ENCODE measurements at regions not wholly inside any gene's neighbourhood (a gene's known extent, or its start where the extent isn't known, plus 50 kb on each side); places are given as distances from the start of the nearest gene placed in this dataset.
A peak's percentile ranks its signal among the peaks of the same experiment; 100 is the strongest.

DNA sequence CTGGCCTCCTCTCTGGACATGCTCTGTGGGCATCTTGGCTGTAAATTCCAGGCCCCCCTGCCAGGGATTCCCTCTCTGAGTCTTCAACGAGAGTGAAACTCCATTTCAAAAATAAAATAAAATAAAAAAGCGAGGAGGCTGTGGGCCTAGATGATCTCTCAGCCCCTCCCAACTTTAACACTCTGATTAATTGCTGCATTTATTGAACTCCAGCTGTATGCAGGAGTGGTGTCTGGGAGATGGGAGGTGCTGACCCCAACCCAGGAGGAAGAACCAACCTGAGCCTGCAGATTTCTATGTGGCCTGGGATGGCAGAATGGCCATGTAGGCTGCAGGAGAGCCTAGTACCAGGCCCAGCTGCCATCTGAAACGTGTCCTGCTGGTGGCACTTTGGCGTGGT is 154.5 kb upstream of the IER5L start:
- no peaks in the 10 kb centered on the region for H3K27me3 ChIP-seq (replicated peaks; ENCODE audit: insufficient read depth, low read depth, low read length, poor library complexity)

DNA sequence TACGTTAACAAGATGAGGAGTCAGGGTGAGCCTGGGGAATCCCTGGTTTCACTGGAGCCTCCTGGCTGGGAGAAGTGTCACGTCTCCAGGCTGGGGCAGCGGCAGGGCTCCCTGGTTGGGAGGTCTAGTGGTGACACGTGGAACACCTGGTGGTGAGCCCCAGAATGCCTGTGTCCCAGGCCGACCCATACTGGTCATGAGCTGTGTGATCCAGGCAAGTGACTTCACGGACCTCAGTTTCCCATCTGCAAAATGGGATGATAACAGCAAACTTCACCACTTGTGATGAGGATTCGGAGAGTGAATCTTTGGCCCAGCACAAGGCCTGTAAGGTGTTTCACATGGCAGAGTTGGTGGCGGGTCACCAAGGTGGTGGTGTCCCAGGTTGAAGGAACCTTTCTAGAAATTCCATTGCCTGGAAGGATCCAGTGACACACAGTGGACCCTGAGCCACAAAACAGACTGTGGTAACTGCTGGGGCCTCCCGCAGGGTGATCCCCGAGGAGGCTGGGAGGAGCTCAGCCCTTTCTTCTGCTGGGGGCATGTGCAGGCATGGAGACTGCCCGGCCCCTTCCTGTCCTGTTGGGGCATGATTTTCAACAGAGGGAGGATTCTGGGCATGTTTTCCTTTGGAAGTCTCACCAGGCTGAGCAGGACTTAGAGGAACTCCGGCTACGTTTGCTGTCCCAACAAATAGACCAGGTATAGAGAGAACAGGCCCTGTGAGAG is 153.9 kb upstream of the IER5L start:
- H3K4me1 ChIP-seq (ENCODE audit: insufficient read depth, low read length, poor library complexity, severe bottlenecking) = peaks cover 39% of the 10 kb centered on the region
- TF ChIP-seq, protein P1, sequence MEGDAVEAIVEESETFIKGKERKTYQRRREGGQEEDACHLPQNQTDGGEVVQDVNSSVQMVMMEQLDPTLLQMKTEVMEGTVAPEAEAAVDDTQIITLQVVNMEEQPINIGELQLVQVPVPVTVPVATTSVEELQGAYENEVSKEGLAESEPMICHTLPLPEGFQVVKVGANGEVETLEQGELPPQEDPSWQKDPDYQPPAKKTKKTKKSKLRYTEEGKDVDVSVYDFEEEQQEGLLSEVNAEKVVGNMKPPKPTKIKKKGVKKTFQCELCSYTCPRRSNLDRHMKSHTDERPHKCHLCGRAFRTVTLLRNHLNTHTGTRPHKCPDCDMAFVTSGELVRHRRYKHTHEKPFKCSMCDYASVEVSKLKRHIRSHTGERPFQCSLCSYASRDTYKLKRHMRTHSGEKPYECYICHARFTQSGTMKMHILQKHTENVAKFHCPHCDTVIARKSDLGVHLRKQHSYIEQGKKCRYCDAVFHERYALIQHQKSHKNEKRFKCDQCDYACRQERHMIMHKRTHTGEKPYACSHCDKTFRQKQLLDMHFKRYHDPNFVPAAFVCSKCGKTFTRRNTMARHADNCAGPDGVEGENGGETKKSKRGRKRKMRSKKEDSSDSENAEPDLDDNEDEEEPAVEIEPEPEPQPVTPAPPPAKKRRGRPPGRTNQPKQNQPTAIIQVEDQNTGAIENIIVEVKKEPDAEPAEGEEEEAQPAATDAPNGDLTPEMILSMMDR (conservative IDR thresholded peaks at IDR 0.05; ENCODE audit: low read depth, low read length) = no peak
- TF ChIP-seq EZH2 (IDR thresholded peaks at IDR 0.05; ENCODE audit: borderline replicate concordance, low read depth, low read length, poor library complexity, severe bottlenecking) = no peak
- H3K27me3 ChIP-seq (replicated peaks; ENCODE audit: insufficient read depth, low read depth, low read length, poor library complexity) = no peaks in the 10 kb centered on the region
- intact Hi-C loops (cut with micrococcal nuclease; ENCODE audit: unreplicated experiment) = loop anchor here (5.0 to 10.0 kb wide), 2 partner anchors 155 to 187 kb away; partner anchors contain the start of gene IER5L
- H3K4me3 ChIP-seq (ENCODE audit: low read depth, low read length, poor library complexity, severe bottlenecking) = no peak overlapping the region
- POLR2A ChIA-PET (ENCODE audit: low non-redundant PET) = no interaction called here
- CTCF ChIA-PET = no interaction called here
- BruUV-seq (replicated peaks) = no TSS peak
- no peaks in the 10 kb centered on the region for H3K9me3 ChIP-seq (ENCODE audit: low read depth, low read length, poor library complexity, severe bottlenecking)
- H3K36me3 ChIP-seq (ENCODE audit: insufficient read depth, low read length, poor library complexity, severe bottlenecking) = no peaks in the 10 kb centered on the region
- H3K27ac ChIP-seq (ENCODE audit: low read depth, low read length, poor library complexity, severe bottlenecking) = peak overlapping the region; percentile 64
- no peak for DNase-seq (ENCODE audit: low spot score)

More for the DNA sequence above, 154.5 kb upstream of the IER5L start:
- Histone ChIP-seq H3K27ac (ENCODE audit: low read depth, low read length, poor library complexity, severe bottlenecking) (peak overlapping the region; percentile 64), H3K9me3 (ENCODE audit: low read depth, low read length, poor library complexity, severe bottlenecking) (no peaks in the 10 kb centered on the region), H3K4me3 (ENCODE audit: low read depth, low read length, poor library complexity, severe bottlenecking) (no peak overlapping the region), H3K36me3 (ENCODE audit: insufficient read depth, low read length, poor library complexity, severe bottlenecking) (no peaks in the 10 kb centered on the region), H3K4me1 (ENCODE audit: insufficient read depth, low read length, poor library complexity, severe bottlenecking) (peaks cover 45% of the 10 kb centered on the region)
- POLR2A ChIA-PET (ENCODE audit: low non-redundant PET) = no interaction called here
- TF ChIP-seq EZH2 (IDR thresholded peaks at IDR 0.05; ENCODE audit: borderline replicate concordance, low read depth, low read length, poor library complexity, severe bottlenecking) = no peak
- TF ChIP-seq, protein P1 (conservative IDR thresholded peaks at IDR 0.05; ENCODE audit: low read depth, low read length) = no peak
- BruUV-seq (replicated peaks) = no TSS peak
- DNase-seq (ENCODE audit: low spot score) = no peak
- CTCF ChIA-PET = no interaction called here
- intact Hi-C loops (cut with micrococcal nuclease; ENCODE audit: unreplicated experiment) = loop anchor here (5.0 to 10.0 kb wide), 2 partner anchors 155 to 188 kb away; partner anchors contain the start of gene IER5L

DNA sequence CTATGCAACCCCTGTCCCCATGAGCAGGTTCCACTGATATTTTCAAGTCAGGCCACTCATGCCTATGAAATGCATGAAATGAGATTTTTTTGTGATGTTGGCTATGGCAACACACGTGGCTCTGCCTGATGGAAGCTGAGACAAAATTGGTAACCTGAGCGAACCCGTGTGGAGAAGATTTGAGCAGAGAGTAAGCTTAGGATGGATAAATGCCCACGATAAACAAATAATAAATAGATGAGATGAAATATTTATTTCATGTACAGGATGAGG is 153.4 kb upstream of the IER5L start:
- peaks cover 35% of the 10 kb centered on the region for H3K4me1 ChIP-seq (ENCODE audit: insufficient read depth, low read length, poor library complexity, severe bottlenecking)
- ChIA-PET CTCF (no interaction called here), POLR2A (ENCODE audit: low non-redundant PET) (no interaction called here)
- BruUV-seq (replicated peaks) = no TSS peak
- H3K4me3 ChIP-seq (ENCODE audit: low read depth, low read length, poor library complexity, severe bottlenecking) = no peak overlapping the region
- no peaks in the 10 kb centered on the region for H3K36me3 ChIP-seq (ENCODE audit: insufficient read depth, low read length, poor library complexity, severe bottlenecking)
- H3K27ac ChIP-seq (ENCODE audit: low read depth, low read length, poor library complexity, severe bottlenecking) = no peak overlapping the region
- no peaks in the 10 kb centered on the region for H3K9me3 ChIP-seq (ENCODE audit: low read depth, low read length, poor library complexity, severe bottlenecking)
- TF ChIP-seq, protein P1 (conservative IDR thresholded peaks at IDR 0.05; ENCODE audit: low read depth, low read length) = no peak
- no peak for TF ChIP-seq EZH2 (IDR thresholded peaks at IDR 0.05; ENCODE audit: borderline replicate concordance, low read depth, low read length, poor library complexity, severe bottlenecking)
- intact Hi-C loops (cut with micrococcal nuclease; ENCODE audit: unreplicated experiment) = loop anchor here (5.0 to 10.0 kb wide), 2 partner anchors 154 to 187 kb away; partner anchors contain the start of gene IER5L
- DNase-seq (ENCODE audit: low spot score) = no peak
- H3K27me3 ChIP-seq (replicated peaks; ENCODE audit: insufficient read depth, low read depth, low read length, poor library complexity) = no peaks in the 10 kb centered on the region
